ENCODE measurements at regions not wholly inside any gene's neighbourhood (a gene's known extent, or its start where the extent isn't known, plus 50 kb on each side); places are given as distances from the start of the nearest gene placed in this dataset.

- H2AFZ ChIP-seq (ENCODE audit: low read length), result no peak overlapping the region
- POLR2A ChIA-PET (ENCODE audit: partially characterized antibody), result no interaction called here
- H3K9ac ChIP-seq (replicated peaks in 1 of 4; ENCODE audit: extremely low read depth in 1 of 4, low read depth in 3 of 4, low read length in 3 of 4), result no peak overlapping the region
- TF ChIP-seq GABPA (IDR thresholded peaks at IDR 0.05; ENCODE audit: borderline replicate concordance, insufficient read depth, low read length), result no peak
- no peak for TF ChIP-seq CHD2 (IDR thresholded peaks at IDR 0.05; ENCODE audit: low read length)
- no peak for TF ChIP-seq MAX (IDR thresholded peaks at IDR 0.05)
- no peak for TF ChIP-seq TEAD4 (IDR thresholded peaks at IDR 0.05; ENCODE audit: low read depth, low read length)
- TF ChIP-seq RBBP5 (IDR thresholded peaks at IDR 0.05; ENCODE audit: borderline replicate concordance, low read depth, low read length), result no peak
- no peak for TF ChIP-seq ZNF274 (IDR thresholded peaks at IDR 0.05; ENCODE audit: borderline replicate concordance, extremely low read depth, low read length)
- TF ChIP-seq EZH2 (IDR thresholded peaks at IDR 0.05; ENCODE audit: low read depth, low read length, severe bottlenecking), result no peak
- no peak for TF ChIP-seq NRF1 (IDR thresholded peaks at IDR 0.05; ENCODE audit: low read depth, low read length)
- no peak for TF ChIP-seq HDAC2 (IDR thresholded peaks at IDR 0.05; ENCODE audit: borderline replicate concordance in 1 of 2, low read depth in 2 of 2, low read length in 2 of 2)
- no peak for TF ChIP-seq CHD1 (IDR thresholded peaks at IDR 0.05; ENCODE audit: low read depth, low read length)
- TF ChIP-seq CTCF (IDR thresholded peaks at IDR 0.05; ENCODE audit: control extremely low read depth in 1 of 3, insufficient read depth in 1 of 3, low read depth in 1 of 3, low read length in 3 of 3), result no peak
- TF ChIP-seq MAFK (IDR thresholded peaks at IDR 0.05; ENCODE audit: low read depth, low read length), result no peak
These were observed 115.3 kb upstream of the MSX2 start for GRCh38 chr5:174609116-174609515.

More at GRCh38 chr5:174609116-174609515, 115.3 kb upstream of the MSX2 start:
- Histone ChIP-seq H3K18ac (ENCODE audit: extremely low read depth, low read length) (no peak overlapping the region), H2BK15ac (ENCODE audit: low read length) (0 out of 2 replicates have a peak overlapping the region, but pooled peaks have one; percentile 61), H3K36me3 (ENCODE audit: control insufficient read depth in 2 of 4, insufficient read depth in 4 of 4, low read length in 3 of 4) (no peaks in the 10 kb centered on the region), H3K79me1 (ENCODE audit: low read depth, low read length) (no peaks in the 10 kb centered on the region), H4K5ac (ENCODE audit: insufficient read length, low read depth, low read length) (no peak overlapping the region), H3K4me2 (ENCODE audit: insufficient read depth in 1 of 2, low read depth in 2 of 2, low read length in 2 of 2) (no peak overlapping the region), H3K23me2 (ENCODE audit: low read depth, low read length) (no peaks in the 10 kb centered on the region), H4K8ac (ENCODE audit: extremely low read depth, insufficient read depth, low read length) (peak overlapping the region; percentile 19; the same call in 1 of the 2 replicates), H3K79me2 (ENCODE audit: control insufficient read depth in 1 of 2, insufficient read depth in 2 of 2, low read length in 2 of 2) (no peaks in the 10 kb centered on the region), H3K4me1 (replicated peaks in 1 of 4; ENCODE audit: control insufficient read depth in 3 of 4, insufficient read depth in 4 of 4, low read length in 3 of 4) (no peaks in the 10 kb centered on the region), H3K4ac (replicated peaks; ENCODE audit: insufficient read length, low read depth, low read length) (no peak overlapping the region), H3K9me3 (ENCODE audit: insufficient read depth in 2 of 2, low read depth in 1 of 2, low read length in 1 of 2) (no peaks in the 10 kb centered on the region; a peak in 1 of 4 replicates), H3K27ac (ENCODE audit: low read depth, low read length) (no peak overlapping the region), H2BK5ac (ENCODE audit: low read depth, low read length) (no peak overlapping the region), H3K27me3 (replicated peaks in 1 of 4; ENCODE audit: control insufficient read depth in 3 of 4, extremely low read depth in 1 of 4, insufficient read depth in 3 of 4, low read length in 3 of 4) (no peaks in the 10 kb centered on the region), H3K14ac (ENCODE audit: insufficient read length) (no peak overlapping the region), H2BK12ac (ENCODE audit: low read depth, low read length) (no peak overlapping the region), H2BK120ac (replicated peaks; ENCODE audit: low read depth, low read length) (no peak overlapping the region), H3K23ac (ENCODE audit: insufficient read length) (no peak overlapping the region), H3K56ac (replicated peaks; ENCODE audit: insufficient read length, low read depth, low read length) (no peak overlapping the region), H4K20me1 (replicated peaks in 1 of 2; ENCODE audit: control insufficient read depth in 1 of 2, insufficient read depth in 2 of 2, low read length in 2 of 2) (no peaks in the 10 kb centered on the region), H2BK20ac (ENCODE audit: low read length) (no peak overlapping the region), H3K4me3 (ENCODE audit: extremely low read depth in 1 of 4, insufficient read depth in 2 of 4, low read depth in 3 of 4, low read length in 4 of 4) (no peak overlapping the region), H2AK5ac (ENCODE audit: low read depth, low read length) (no peak overlapping the region), H4K91ac (replicated peaks; ENCODE audit: insufficient read length, low read length) (no peak overlapping the region)
- FAIRE-seq (no peak), DNase-seq (ENCODE audit: low read depth in 1 of 2, low spot score in 2 of 2) (no peak)
- WGBS, 2 experiments (ENCODE audit: extremely low coverage in 1 of 2, insufficient coverage in 1 of 2, insufficient read length in 1 of 2, insufficient replicate concordance in 2 of 2, low coverage in 1 of 2, low lambda C conversion rate in 2 of 2, missing lambda C conversion rate in 1 of 2), result 83% methylated on average over 14 of the region's 14 CpGs; no CpG with 5 or more reads in 1 of the 2 experiments
- CTCF ChIA-PET (ENCODE audit: partially characterized antibody), result interaction anchor here (1.5 kb wide), 1 partner anchor 28 kb away, joined by 5 read pairs; no protein-coding TSS in a partner anchor
